HUES6 (cell line): ENCODE measurements at regions not wholly inside any gene's neighbourhood (a gene's known extent, or its start where the extent isn't known, plus 50 kb on each side); places are given as distances from the start of the nearest gene placed in this dataset.
A peak's percentile ranks its signal among the peaks of the same experiment; 100 is the strongest.

Experiments
- H3K27ac ChIP-seq: 2 replicates; pipeline ENCODE4 v1.7.0; 2013; ENCODE audit warnings: low read depth, mild to moderate bottlenecking, low read length, inconsistent platforms
- H3K27me3 ChIP-seq: 2 replicates; pipeline ENCODE4 v1.6.1; 2013; ENCODE audit warnings: low read length; ENCODE audit not compliant: control insufficient read depth, insufficient read depth
- H3K36me3 ChIP-seq: 2 replicates; pipeline ENCODE4 v1.6.1; 2013; ENCODE audit warnings: low read length; ENCODE audit not compliant: control insufficient read depth, insufficient read depth
- H3K4me1 ChIP-seq: 2 replicates; pipeline ENCODE4 v1.6.1; 2013; ENCODE audit warnings: low read length; ENCODE audit not compliant: control insufficient read depth, insufficient read depth
- H3K4me3 ChIP-seq: 2 replicates; pipeline ENCODE4 v1.5.1; 2013; ENCODE audit warnings: low read depth, low read length
- H3K9ac ChIP-seq: one replicate; pipeline ENCODE4 v1.6.1; 2013; ENCODE audit warnings: mild to moderate bottlenecking, low read length
- H3K9me3 ChIP-seq: 2 replicates; pipeline ENCODE4 v1.6.1; 2013; ENCODE audit warnings: low read depth, low read length; ENCODE audit not compliant: control insufficient read depth, insufficient read depth

- Histone ChIP-seq H3K27me3 (no peaks in the 10 kb centered on the region), H3K4me1 (peaks cover 31% of the 10 kb centered on the region), H3K36me3 (no peaks in the 10 kb centered on the region), H3K4me3 (no peak overlapping the region), H3K9ac (no peak overlapping the region), H3K9me3 (no peaks in the 10 kb centered on the region), H3K27ac (peak overlapping the region; percentile 24; the same call in 1 of the 2 replicates)
Observed at GRCh38 chr6:21908161-21908848, 314.8 kb downstream of the SOX4 start.

DNA sequence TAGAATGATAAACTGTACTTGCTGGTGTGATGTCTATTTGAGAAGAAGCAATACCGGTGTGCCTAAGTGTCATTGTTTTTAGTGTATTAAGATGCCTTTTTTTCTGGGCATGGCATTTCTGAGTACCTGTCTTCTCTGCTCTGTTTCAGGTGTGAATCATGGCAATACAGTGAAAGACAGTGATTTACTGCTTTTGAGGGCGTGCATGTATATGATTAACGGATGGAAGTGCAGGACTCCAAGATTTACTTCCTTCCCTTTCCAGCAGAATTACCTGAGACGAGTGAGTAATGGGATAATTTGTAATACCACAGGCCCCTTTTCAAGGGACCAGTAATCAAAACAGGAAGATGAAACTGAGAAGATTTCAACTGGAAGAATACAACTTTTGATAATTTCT lies 315.8 kb downstream of the SOX4 start:
- H3K4me3 ChIP-seq = no peak overlapping the region
- H3K9ac ChIP-seq = no peak overlapping the region
- no peaks in the 10 kb centered on the region for H3K9me3 ChIP-seq
- no peaks in the 10 kb centered on the region for H3K27me3 ChIP-seq
- peaks cover 31% of the 10 kb centered on the region for H3K4me1 ChIP-seq
- no peak overlapping the region for H3K27ac ChIP-seq
- H3K36me3 ChIP-seq = no peaks in the 10 kb centered on the region

DNA sequence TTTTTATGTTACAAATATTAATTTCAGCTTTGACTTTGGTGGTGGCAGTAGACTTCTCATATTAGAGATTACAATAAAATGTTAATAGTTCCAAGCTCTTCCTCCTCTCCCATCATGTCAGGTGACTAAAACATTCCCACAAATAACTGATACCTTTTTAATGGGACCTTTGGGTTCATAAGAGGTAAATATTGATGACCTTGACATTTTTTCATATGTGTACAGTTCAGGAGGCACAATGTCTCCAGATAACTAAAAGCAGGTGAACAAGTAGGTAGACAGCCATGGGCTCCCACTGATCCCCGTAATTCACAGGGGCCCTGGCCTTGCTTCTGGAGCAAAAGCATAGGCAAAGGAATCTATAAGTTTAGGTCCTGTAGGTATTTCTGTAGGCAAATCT lies 317.7 kb downstream of the SOX4 start:
- H3K27ac ChIP-seq = no peak overlapping the region
- no peaks in the 10 kb centered on the region for H3K36me3 ChIP-seq
- H3K4me1 ChIP-seq = peaks cover 37% of the 10 kb centered on the region
- no peak overlapping the region for H3K4me3 ChIP-seq
- H3K9ac ChIP-seq = no peak overlapping the region
- no peaks in the 10 kb centered on the region for H3K9me3 ChIP-seq
- no peaks in the 10 kb centered on the region for H3K27me3 ChIP-seq

- Histone ChIP-seq H3K27ac (0 out of 2 replicates have a peak overlapping the region, but pooled peaks have one; percentile 2), H3K36me3 (no peaks in the 10 kb centered on the region), H3K9ac (no peak overlapping the region), H3K27me3 (no peaks in the 10 kb centered on the region), H3K4me3 (no peak overlapping the region), H3K9me3 (no peaks in the 10 kb centered on the region), H3K4me1 (peaks cover 40% of the 10 kb centered on the region)
Observed at GRCh38 chr6:21912151-21912832, 318.7 kb downstream of the SOX4 start.

GRCh38 chr6:21914121-21914973 lies 320.8 kb downstream of the SOX4 start:
- Histone ChIP-seq H3K9ac (no peak overlapping the region), H3K27ac (no peak overlapping the region), H3K36me3 (no peaks in the 10 kb centered on the region), H3K9me3 (no peaks in the 10 kb centered on the region), H3K27me3 (no peaks in the 10 kb centered on the region), H3K4me3 (no peak overlapping the region), H3K4me1 (peaks cover 35% of the 10 kb centered on the region)

GRCh38 chr6:21915707-21916260 lies 322.2 kb downstream of the SOX4 start:
- Histone ChIP-seq H3K9ac (no peak overlapping the region), H3K4me1 (peaks cover 35% of the 10 kb centered on the region), H3K36me3 (no peaks in the 10 kb centered on the region), H3K27ac (no peak overlapping the region), H3K9me3 (no peaks in the 10 kb centered on the region), H3K4me3 (no peak overlapping the region), H3K27me3 (no peaks in the 10 kb centered on the region)

DNA sequence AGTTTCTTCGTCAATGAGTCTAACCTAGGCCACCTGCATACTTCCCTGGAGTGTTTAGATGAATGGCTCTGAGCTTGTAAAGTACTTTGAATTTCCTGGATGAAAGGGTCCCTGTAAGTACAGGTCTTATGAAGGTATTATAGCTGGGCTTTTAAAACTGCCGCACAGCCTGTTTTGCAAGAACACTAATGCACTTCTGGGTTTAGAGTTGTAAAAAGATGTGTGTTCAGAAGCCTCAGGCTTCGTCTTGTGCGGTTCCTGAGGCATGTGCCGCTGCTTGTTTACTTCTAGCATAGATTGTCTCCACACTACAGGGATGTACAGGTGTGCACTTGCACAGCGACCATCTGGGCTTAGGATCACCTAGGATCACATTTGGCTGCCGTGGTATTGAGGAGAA lies 324.5 kb downstream of the SOX4 start:
- no peaks in the 10 kb centered on the region for H3K27me3 ChIP-seq
- H3K4me3 ChIP-seq = no peak overlapping the region
- H3K9me3 ChIP-seq = no peaks in the 10 kb centered on the region
- no peak overlapping the region for H3K27ac ChIP-seq
- H3K4me1 ChIP-seq = peaks cover 29% of the 10 kb centered on the region
- no peaks in the 10 kb centered on the region for H3K36me3 ChIP-seq
- H3K9ac ChIP-seq = no peak overlapping the region

DNA sequence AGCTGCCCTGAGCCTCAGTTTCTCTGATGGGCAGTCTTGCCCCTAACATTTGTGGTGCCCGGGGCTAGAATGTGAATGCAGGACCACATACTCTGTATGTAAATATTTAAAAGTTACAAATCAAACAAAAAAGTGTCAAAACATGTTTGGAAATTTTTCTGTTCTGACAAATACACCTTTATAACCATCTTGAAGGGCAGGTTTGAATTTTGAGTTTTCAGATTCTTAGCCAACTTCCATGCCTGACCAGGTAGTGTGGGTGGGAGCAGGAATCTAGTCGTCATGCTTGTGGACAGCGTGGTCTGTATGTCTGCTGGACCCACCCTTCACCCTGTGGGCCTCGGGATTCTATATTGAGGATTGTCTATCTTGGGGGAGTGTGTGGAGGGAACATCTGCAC lies 325.1 kb downstream of the SOX4 start:
- no peaks in the 10 kb centered on the region for H3K27me3 ChIP-seq
- no peak overlapping the region for H3K27ac ChIP-seq
- H3K9me3 ChIP-seq = no peaks in the 10 kb centered on the region

GRCh38 chr6:21922086-21922485 lies 328.5 kb downstream of the SOX4 start:
- Histone ChIP-seq H3K4me1 (peaks cover 22% of the 10 kb centered on the region), H3K9ac (no peak overlapping the region), H3K9me3 (no peaks in the 10 kb centered on the region), H3K27ac (no peak overlapping the region), H3K36me3 (no peaks in the 10 kb centered on the region), H3K27me3 (no peaks in the 10 kb centered on the region), H3K4me3 (no peak overlapping the region)

More for the DNA sequence above, 325.1 kb downstream of the SOX4 start:
- H3K36me3 ChIP-seq = no peaks in the 10 kb centered on the region
- H3K4me1 ChIP-seq = peaks cover 29% of the 10 kb centered on the region
- H3K9ac ChIP-seq = no peak overlapping the region
- no peak overlapping the region for H3K4me3 ChIP-seq

DNA sequence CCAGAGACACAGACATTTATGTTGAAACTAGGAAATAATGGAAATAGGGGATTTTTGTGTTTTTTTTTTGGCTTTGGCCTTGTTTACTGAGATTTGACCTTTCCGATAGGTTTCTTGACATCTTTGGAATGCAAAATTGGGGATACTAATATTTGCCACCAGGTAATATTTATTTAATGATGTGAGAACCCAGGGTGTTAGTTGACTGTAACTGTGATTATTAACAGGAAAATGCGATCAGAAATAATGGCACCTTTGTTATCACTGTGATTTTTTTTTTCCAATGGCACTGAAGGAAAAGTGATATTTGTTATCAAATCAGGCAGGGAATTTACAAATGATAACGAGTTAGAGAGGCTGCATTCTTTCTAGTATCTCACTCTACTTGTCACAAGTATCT lies 330.5 kb downstream of the SOX4 start:
- Histone ChIP-seq H3K27me3 (no peaks in the 10 kb centered on the region), H3K9ac (no peak overlapping the region), H3K9me3 (no peaks in the 10 kb centered on the region), H3K36me3 (no peaks in the 10 kb centered on the region), H3K4me3 (no peak overlapping the region), H3K4me1 (peaks cover 14% of the 10 kb centered on the region), H3K27ac (no peak overlapping the region)
